ENCODE measurements at regions not wholly inside any gene's neighbourhood (a gene's known extent, or its start where the extent isn't known, plus 50 kb on each side); places are given as distances from the start of the nearest gene placed in this dataset.

DNA sequence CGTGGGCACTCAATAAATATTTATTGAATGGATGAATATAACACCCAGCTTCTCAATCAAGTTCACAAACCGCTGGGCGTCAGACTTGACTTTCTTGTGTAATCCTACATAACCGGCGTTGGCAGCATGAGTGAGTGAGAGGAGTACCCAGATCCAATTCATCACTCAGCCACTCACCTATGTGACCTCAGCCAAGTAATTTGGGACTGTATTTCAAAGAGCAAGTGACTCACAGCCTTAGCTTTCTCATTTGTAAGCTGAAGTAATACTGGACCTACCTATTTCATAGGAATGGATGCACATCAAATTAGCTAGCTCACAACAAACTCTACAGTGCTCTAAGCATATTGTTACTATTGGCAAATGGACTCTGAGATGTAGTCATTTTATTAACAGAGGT is 53.8 kb upstream of the FAM204A start:
- TF ChIP-seq, protein P1, sequence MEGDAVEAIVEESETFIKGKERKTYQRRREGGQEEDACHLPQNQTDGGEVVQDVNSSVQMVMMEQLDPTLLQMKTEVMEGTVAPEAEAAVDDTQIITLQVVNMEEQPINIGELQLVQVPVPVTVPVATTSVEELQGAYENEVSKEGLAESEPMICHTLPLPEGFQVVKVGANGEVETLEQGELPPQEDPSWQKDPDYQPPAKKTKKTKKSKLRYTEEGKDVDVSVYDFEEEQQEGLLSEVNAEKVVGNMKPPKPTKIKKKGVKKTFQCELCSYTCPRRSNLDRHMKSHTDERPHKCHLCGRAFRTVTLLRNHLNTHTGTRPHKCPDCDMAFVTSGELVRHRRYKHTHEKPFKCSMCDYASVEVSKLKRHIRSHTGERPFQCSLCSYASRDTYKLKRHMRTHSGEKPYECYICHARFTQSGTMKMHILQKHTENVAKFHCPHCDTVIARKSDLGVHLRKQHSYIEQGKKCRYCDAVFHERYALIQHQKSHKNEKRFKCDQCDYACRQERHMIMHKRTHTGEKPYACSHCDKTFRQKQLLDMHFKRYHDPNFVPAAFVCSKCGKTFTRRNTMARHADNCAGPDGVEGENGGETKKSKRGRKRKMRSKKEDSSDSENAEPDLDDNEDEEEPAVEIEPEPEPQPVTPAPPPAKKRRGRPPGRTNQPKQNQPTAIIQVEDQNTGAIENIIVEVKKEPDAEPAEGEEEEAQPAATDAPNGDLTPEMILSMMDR (conservative IDR thresholded peaks at IDR 0.05; ENCODE audit: low read length) = no peak
- no peak for TF ChIP-seq EZH2phosphoT487 (IDR thresholded peaks at IDR 0.05; ENCODE audit: borderline replicate concordance, low read depth, low read length)

Data from OCI-LY7 (cell line).